Esophagus muscularis mucosa (tissue), 4 donors: ENCODE measurements at regions not wholly inside any gene's neighbourhood (a gene's known extent, or its start where the extent isn't known, plus 50 kb on each side); places are given as distances from the start of the nearest gene placed in this dataset.

ENCODE experiments used
- DNase-seq: peaks from one replicate; pipeline ENCODE4 v3.0.0-alpha.2; 2017; ENCODE audit errors: extremely low spot score
- H3K27ac ChIP-seq, 4 donors: fragments of 200-600 bp; sonication (generic); replicated peaks in 1 of 4; 1 replicate in 3 of 4; 2 replicates in 1 of 4; pipeline ENCODE4 v1.5.1; 2016 to 2019; ENCODE audit warnings: mild to moderate bottlenecking in 1 of 4
- H3K27me3 ChIP-seq, 4 donors: fragments of 200-600 bp; sonication (generic); one replicate each; pipeline versions ENCODE4 v1.5.1 to v1.6.0; 2016 to 2019
- H3K36me3 ChIP-seq, 4 donors: fragments of 200-600 bp; sonication (generic); one replicate each; pipeline ENCODE4 v1.5.1; 2016 to 2019
- H3K4me1 ChIP-seq, 4 donors: fragments of 200-600 bp; sonication (generic); one replicate each; pipeline ENCODE4 v1.5.1; 2016 to 2019
- H3K4me3 ChIP-seq, 4 donors: fragments of 200-600 bp; sonication (generic); 1 replicate in 2 of 4; 2 replicates in 2 of 4; pipeline ENCODE4 v1.5.1; 2016 to 2019; ENCODE audit warnings: mild to moderate bottlenecking in 4 of 4, moderate library complexity in 1 of 4
- H3K9me3 ChIP-seq, 4 donors: fragments of 200-600 bp; sonication (generic); 1 replicate in 3 of 4; 2 replicates in 1 of 4; pipeline ENCODE4 v1.5.1; 2016 to 2019
- CTCF ChIP-seq, 3 experiments: fragments of 200-600 bp in 2 of 3; fragments of 450-650 bp in 1 of 3; sonication (generic) in 2 of 3; IDR thresholded peaks; one replicate each; pipeline ENCODE4 v1.5.1; 2017 to 2019; ENCODE audit warnings: antibody characterized with exemption in 3 of 3, mild to moderate bottlenecking in 2 of 3, moderate library complexity in 1 of 3
- EP300 ChIP-seq: sonication (generic); formaldehyde crosslinking; IDR thresholded peaks from one replicate; pipeline ENCODE4 v1.6.1; 2017; ENCODE audit warnings: antibody characterized with exemption
- POLR2A ChIP-seq: fragments of 450-650 bp; IDR thresholded peaks from one replicate; pipeline ENCODE4 v1.6.1; 2017; ENCODE audit warnings: antibody characterized with exemption, moderate library complexity, mild to moderate bottlenecking, low read depth
- POLR2AphosphoS5 ChIP-seq, 2 donors: sonication (generic); formaldehyde crosslinking; IDR thresholded peaks; one replicate each; pipeline ENCODE4 v1.6.1; 2017; ENCODE audit warnings: antibody characterized with exemption in 2 of 2
- WGBS: methylation state at CpG from one replicate; pipeline ENCODE4 v1.1.5; 2018; 5-methylcytosine and 5-hydroxymethylcytosine counted together
- intact Hi-C: fragments of 100-400 bp; cut with DNase I; formaldehyde crosslinking; loops from one replicate; pipeline ENCODE4 v1.15.1; 2023

- Histone ChIP-seq H3K4me1 (peaks cover 0 to 13% (median 4%) of the 10 kb centered on the region in 4 donors), H3K27me3 (no peaks in the 10 kb centered on the region), H3K4me3 (no peak overlapping the region), H3K27ac (peak overlapping the region in 3 of 4 donors; percentile 3 to 54 (median 15)), H3K36me3 (no peaks in the 10 kb centered on the region), H3K9me3 (no peaks in the 10 kb centered on the region)
- intact Hi-C loops: no loop called here
- DNase-seq: no peak
- 73% methylated on average over 13 of the region's 13 CpGs for WGBS
- no peak for TF ChIP-seq POLR2A
- no peak for TF ChIP-seq CTCF (IDR thresholded peaks at IDR 0.05)
- peak in 1 of 2 donors; percentile 6 for TF ChIP-seq POLR2AphosphoS5 (IDR thresholded peaks at IDR 0.05)
- TF ChIP-seq EP300: no peak
Measured at GRCh38 chr2:145007093-145007959, 487.4 kb upstream of the ZEB2 start.

GRCh38 chr2:145002624-145003023 lies 482.7 kb upstream of the ZEB2 start:
- WGBS: 100% methylated on average over 1 of the region's 1 CpG
- intact Hi-C loops: no loop called here
- no peak for DNase-seq
- H3K9me3 ChIP-seq: no peaks in the 10 kb centered on the region
- no peaks in the 10 kb centered on the region for H3K27me3 ChIP-seq
- TF ChIP-seq EP300 (no peak), POLR2AphosphoS5 (IDR thresholded peaks at IDR 0.05) (no peak), POLR2A (no peak), CTCF (IDR thresholded peaks at IDR 0.05) (no peak)
- no peaks in the 10 kb centered on the region for H3K36me3 ChIP-seq
- H3K4me3 ChIP-seq: no peak overlapping the region
- peaks cover 0 to 3% (median 0%) of the 10 kb centered on the region in 4 donors for H3K4me1 ChIP-seq
- H3K27ac ChIP-seq: no peak overlapping the region

- H3K27ac ChIP-seq: no peak overlapping the region
- no peak overlapping the region for H3K4me3 ChIP-seq
- DNase-seq: no peak
- H3K4me1 ChIP-seq: no peaks in the 10 kb centered on the region
- intact Hi-C loops: no loop called here
- H3K27me3 ChIP-seq: no peaks in the 10 kb centered on the region
- no peak for TF ChIP-seq POLR2A
- no peak for TF ChIP-seq CTCF (IDR thresholded peaks at IDR 0.05)
- TF ChIP-seq EP300: no peak
- TF ChIP-seq POLR2AphosphoS5 (IDR thresholded peaks at IDR 0.05): no peak
- H3K36me3 ChIP-seq: no peaks in the 10 kb centered on the region
- H3K9me3 ChIP-seq: no peaks in the 10 kb centered on the region
Measured at GRCh38 chr2:145000376-145000775, 480.5 kb upstream of the ZEB2 start.

- Histone ChIP-seq H3K27ac (no peak overlapping the region), H3K4me3 (no peak overlapping the region), H3K27me3 (no peaks in the 10 kb centered on the region), H3K36me3 (no peaks in the 10 kb centered on the region), H3K9me3 (no peaks in the 10 kb centered on the region), H3K4me1 (no peaks in the 10 kb centered on the region)
- intact Hi-C loops: no loop called here
- DNase-seq: no peak
- TF ChIP-seq EP300 (no peak), POLR2A (no peak), POLR2AphosphoS5 (IDR thresholded peaks at IDR 0.05) (no peak), CTCF (IDR thresholded peaks at IDR 0.05) (no peak)
- WGBS: 75% methylated on average over 1 of the region's 1 CpG
Measured at GRCh38 chr2:144999936-145000335, 480.0 kb upstream of the ZEB2 start.
